ENCODE measurements at regions not wholly inside any gene's neighbourhood (a gene's known extent, or its start where the extent isn't known, plus 50 kb on each side); places are given as distances from the start of the nearest gene placed in this dataset.
"Not testable (repeated sequence)": the region's sequence is repeated elsewhere in the genome, so short reads cannot be mapped to it uniquely, and the experiment has no call there.

- DNase-seq (ENCODE audit: low spot score) = no peak
- no peak for FAIRE-seq
Observed at GRCh38 chr4:104549736-104550135, 55.0 kb upstream of the CXXC4 start.

GRCh38 chr4:104559502-104559901, 64.8 kb upstream of the CXXC4 start:
- no peak for DNase-seq (ENCODE audit: low spot score)
- FAIRE-seq = no peak

GRCh38 chr4:104571341-104571740, 76.6 kb upstream of the CXXC4 start:
- DNase-seq (ENCODE audit: low spot score) = no peak
- no peak for FAIRE-seq

- DNase-seq (ENCODE audit: low spot score) (no peak), FAIRE-seq (no peak)
Observed at GRCh38 chr4:104574371-104574770, 79.7 kb upstream of the CXXC4 start.

- no peak for DNase-seq (ENCODE audit: low spot score)
- FAIRE-seq = no peak
Observed at GRCh38 chr4:104575278-104575677, 80.6 kb upstream of the CXXC4 start.

- FAIRE-seq (no peak), DNase-seq (ENCODE audit: low spot score) (no peak)
Observed at GRCh38 chr4:104577405-104577804, 82.7 kb upstream of the CXXC4 start.

GRCh38 chr4:104581476-104581875, 86.8 kb upstream of the CXXC4 start:
- DNase-seq (ENCODE audit: low spot score); FAIRE-seq: not testable (repeated sequence)

- not testable (repeated sequence) for FAIRE-seq; DNase-seq (ENCODE audit: low spot score)
Observed at GRCh38 chr4:104582056-104582455, 87.4 kb upstream of the CXXC4 start.

- DNase-seq (ENCODE audit: low spot score) (no peak), FAIRE-seq (no peak)
Observed at GRCh38 chr4:104589264-104589868, 94.7 kb upstream of the CXXC4 start.

GRCh38 chr4:104591510-104591911, 96.8 kb upstream of the CXXC4 start:
- no peak for FAIRE-seq
- no peak for DNase-seq (ENCODE audit: low spot score)

GRCh38 chr4:104592183-104592582, 97.5 kb upstream of the CXXC4 start:
- DNase-seq (ENCODE audit: low spot score) (no peak), FAIRE-seq (no peak)

GRCh38 chr4:104593019-104593418, 98.3 kb upstream of the CXXC4 start:
- DNase-seq (ENCODE audit: low spot score) = no peak
- no peak for FAIRE-seq

GRCh38 chr4:104596189-104596588, 101.5 kb upstream of the CXXC4 start:
- no peak for DNase-seq (ENCODE audit: low spot score)
- FAIRE-seq = no peak

GRCh38 chr4:104615496-104615895, 120.8 kb upstream of the CXXC4 start:
- DNase-seq (ENCODE audit: low spot score) (no peak), FAIRE-seq (no peak)

- DNase-seq (ENCODE audit: low spot score) = no peak
- FAIRE-seq = no peak
Observed at GRCh38 chr4:104615926-104616325, 121.2 kb upstream of the CXXC4 start.

GRCh38 chr4:104616401-104616820, 121.7 kb upstream of the CXXC4 start:
- no peak for FAIRE-seq

GRCh38 chr4:104625706-104626105, 131.0 kb upstream of the CXXC4 start:
- DNase-seq (ENCODE audit: low spot score) (no peak), FAIRE-seq (no peak)

More at GRCh38 chr4:104616401-104616820, 121.7 kb upstream of the CXXC4 start:
- no peak for DNase-seq (ENCODE audit: low spot score)

GRCh38 chr4:104629601-104630000, 134.9 kb upstream of the CXXC4 start:
- no peak for FAIRE-seq

GRCh38 chr4:104630272-104630671, 135.6 kb upstream of the CXXC4 start:
- no peak for DNase-seq (ENCODE audit: low spot score)
- FAIRE-seq = no peak

More at GRCh38 chr4:104629601-104630000, 134.9 kb upstream of the CXXC4 start:
- no peak for DNase-seq (ENCODE audit: low spot score)

- no peak for DNase-seq (ENCODE audit: low spot score)
- FAIRE-seq = no peak
Observed at GRCh38 chr4:104631000-104631399, 136.3 kb upstream of the CXXC4 start.

GRCh38 chr4:104641418-104641817, 146.7 kb upstream of the CXXC4 start:
- no peak for FAIRE-seq
- DNase-seq (ENCODE audit: low spot score) = no peak

GRCh38 chr4:104642521-104642920, 147.8 kb upstream of the CXXC4 start:
- DNase-seq (ENCODE audit: low spot score) (no peak), FAIRE-seq (no peak)

- no peak for DNase-seq (ENCODE audit: low spot score)
Observed at GRCh38 chr4:104643805-104644204, 149.1 kb upstream of the CXXC4 start.

GRCh38 chr4:104649631-104650030, 154.9 kb upstream of the CXXC4 start:
- no peak for FAIRE-seq
- DNase-seq (ENCODE audit: low spot score) = no peak

More at GRCh38 chr4:104643805-104644204, 149.1 kb upstream of the CXXC4 start:
- no peak for FAIRE-seq

Measured in urothelium cell line (cell line).